ENCODE measurements at regions not wholly inside any gene's neighbourhood (a gene's known extent, or its start where the extent isn't known, plus 50 kb on each side); places are given as distances from the start of the nearest gene placed in this dataset.
A peak's percentile ranks its signal among the peaks of the same experiment; 100 is the strongest.

- no peaks in the 10 kb centered on the region for H4K20me1 ChIP-seq (ENCODE audit: insufficient read depth)
- no peak for DNase-seq
- ChIA-PET POLR2A (ENCODE audit: unreplicated experiment) (no interaction called here), CTCF (interaction anchor here (0.6 kb wide), 1 partner anchor 271 kb away, joined by 4 read pairs; no protein-coding TSS in a partner anchor)
- no peaks in the 10 kb centered on the region for H3K79me2 ChIP-seq (ENCODE audit: low read depth)
- TF ChIP-seq EZH2 (IDR thresholded peaks at IDR 0.05; ENCODE audit: low read depth), result no peak
- no peak for TF ChIP-seq CTCF (conservative IDR thresholded peaks at IDR 0.05)
- H3K9me3 ChIP-seq (ENCODE audit: insufficient read depth, low read depth), result no peaks in the 10 kb centered on the region
- no peak overlapping the region for H3K4me2 ChIP-seq
- H3K4me1 ChIP-seq (replicated peaks; ENCODE audit: insufficient read depth), result peaks cover 18% of the 10 kb centered on the region
- intact Hi-C loops (cut with micrococcal nuclease; ENCODE audit: unreplicated experiment), result loop anchor here (10.0 kb wide), 1 partner anchor 408 kb away; no protein-coding TSS in a partner anchor
- H3K9me2 ChIP-seq (ENCODE audit: insufficient read depth), result no peaks in the 10 kb centered on the region
- H3K27ac ChIP-seq, result no peak overlapping the region
- no peaks in the 10 kb centered on the region for H3K27me3 ChIP-seq (ENCODE audit: insufficient read depth, low read depth)
- no peak overlapping the region for H3K4me3 ChIP-seq
- no peak overlapping the region for H2AFZ ChIP-seq
- peaks cover 17% of the 10 kb centered on the region; the same call in 1 of the 2 replicates for H3F3A ChIP-seq (ENCODE audit: insufficient read depth, low read depth)
- no TSS peak for BruUV-seq (replicated peaks)
- no peaks in the 10 kb centered on the region for H3K36me3 ChIP-seq (ENCODE audit: low read depth)
Observed at GRCh38 chr2:43136876-43137275, 89.5 kb downstream of the ZFP36L2 start.

- Histone ChIP-seq H3K4me2 (no peak overlapping the region), H4K20me1 (ENCODE audit: insufficient read depth) (no peaks in the 10 kb centered on the region), H3K27ac (no peak overlapping the region), H3K27me3 (ENCODE audit: insufficient read depth, low read depth) (no peaks in the 10 kb centered on the region), H2AFZ (no peak overlapping the region), H3K9me2 (ENCODE audit: insufficient read depth) (no peaks in the 10 kb centered on the region), H3F3A (ENCODE audit: insufficient read depth, low read depth) (peaks cover 21% of the 10 kb centered on the region; the same call in 1 of the 2 replicates), H3K36me3 (ENCODE audit: low read depth) (no peaks in the 10 kb centered on the region), H3K9me3 (ENCODE audit: insufficient read depth, low read depth) (no peaks in the 10 kb centered on the region), H3K4me3 (no peak overlapping the region), H3K79me2 (ENCODE audit: low read depth) (no peaks in the 10 kb centered on the region), H3K4me1 (replicated peaks; ENCODE audit: insufficient read depth) (peaks cover 24% of the 10 kb centered on the region)
- intact Hi-C loops (cut with micrococcal nuclease; ENCODE audit: unreplicated experiment), result loop anchor here (10.0 kb wide), 1 partner anchor 409 kb away; no protein-coding TSS in a partner anchor
- CTCF ChIA-PET, result no interaction called here
- no peak for TF ChIP-seq EZH2 (IDR thresholded peaks at IDR 0.05; ENCODE audit: low read depth)
- TF ChIP-seq CTCF (conservative IDR thresholded peaks at IDR 0.05), result no peak
- POLR2A ChIA-PET (ENCODE audit: unreplicated experiment), result no interaction called here
- no TSS peak for BruUV-seq (replicated peaks)
- peak in 1 of 2 experiments; percentile 11 for DNase-seq
Observed at GRCh38 chr2:43136011-43136799, 90.2 kb downstream of the ZFP36L2 start.

- H3K9me3 ChIP-seq (ENCODE audit: insufficient read depth, low read depth), result no peaks in the 10 kb centered on the region
- no peaks in the 10 kb centered on the region for H3K79me2 ChIP-seq (ENCODE audit: low read depth)
- no peaks in the 10 kb centered on the region for H4K20me1 ChIP-seq (ENCODE audit: insufficient read depth)
- ChIA-PET POLR2A (ENCODE audit: unreplicated experiment) (interaction anchor here (0.6 kb wide), 1 partner anchor 57 kb away, joined by 3 read pairs; no protein-coding TSS in a partner anchor), CTCF (no interaction called here)
- no peak overlapping the region for H3K27ac ChIP-seq
- peaks cover 21% of the 10 kb centered on the region; the same call in 1 of the 2 replicates for H3F3A ChIP-seq (ENCODE audit: insufficient read depth, low read depth)
- H3K4me2 ChIP-seq, result no peak overlapping the region
- peaks cover 29% of the 10 kb centered on the region for H3K4me1 ChIP-seq (replicated peaks; ENCODE audit: insufficient read depth)
- no TSS peak for BruUV-seq (replicated peaks)
- no peaks in the 10 kb centered on the region for H3K27me3 ChIP-seq (ENCODE audit: insufficient read depth, low read depth)
- H3K36me3 ChIP-seq (ENCODE audit: low read depth), result no peaks in the 10 kb centered on the region
- no peak overlapping the region for H3K4me3 ChIP-seq
- TF ChIP-seq EZH2 (IDR thresholded peaks at IDR 0.05; ENCODE audit: low read depth) (no peak), CTCF (conservative IDR thresholded peaks at IDR 0.05) (no peak)
- peak in 1 of 2 experiments; percentile 9 for DNase-seq
- H2AFZ ChIP-seq, result no peak overlapping the region
- intact Hi-C loops (cut with micrococcal nuclease; ENCODE audit: unreplicated experiment), result loop anchor here (10.0 kb wide), 1 partner anchor 409 kb away; no protein-coding TSS in a partner anchor
- no peaks in the 10 kb centered on the region for H3K9me2 ChIP-seq (ENCODE audit: insufficient read depth)
Observed at GRCh38 chr2:43135583-43135982, 90.8 kb downstream of the ZFP36L2 start.

Measured in PC-9 (cell line).